Mesenchymal stem cell (in vitro differentiated cells and primary cell): ENCODE measurements at regions not wholly inside any gene's neighbourhood (a gene's known extent, or its start where the extent isn't known, plus 50 kb on each side); places are given as distances from the start of the nearest gene placed in this dataset.
A peak's percentile ranks its signal among the peaks of the same experiment; 100 is the strongest.

Experiments
- DNase-seq: peaks from one replicate; pipeline ENCODE4 v3.0.0-alpha.2; 2013
- H2AFZ ChIP-seq: one replicate; pipeline ENCODE4 v1.6.1; 2013; ENCODE audit warnings: low read depth, mild to moderate bottlenecking, control low read depth, inconsistent platforms, low read length, moderate library complexity
- H2AK5ac ChIP-seq: 2 replicates; pipeline ENCODE4 v1.6.1; 2013; ENCODE audit warnings: low read length, moderate library complexity, mild to moderate bottlenecking, inconsistent platforms; ENCODE audit not compliant: severe bottlenecking
- H2BK120ac ChIP-seq: one replicate; pipeline ENCODE4 v1.6.1; 2013; ENCODE audit warnings: low read depth, mild to moderate bottlenecking, inconsistent platforms, low read length, moderate library complexity
- H2BK12ac ChIP-seq, 2 experiments: one replicate each; pipeline ENCODE4 v1.6.1; 2013; ENCODE audit warnings: inconsistent platforms in 2 of 2, low read length in 2 of 2, mild to moderate bottlenecking in 2 of 2, moderate library complexity in 2 of 2, control low read depth in 1 of 2
- H2BK15ac ChIP-seq: one replicate; pipeline ENCODE4 v1.6.1; 2013; ENCODE audit warnings: mild to moderate bottlenecking, low read depth, inconsistent platforms; ENCODE audit not compliant: poor library complexity, severe bottlenecking
- H2BK5ac ChIP-seq: 2 replicates; pipeline ENCODE4 v1.6.1; 2013; ENCODE audit warnings: low read depth, mild to moderate bottlenecking, low read length, control low read depth, inconsistent platforms; ENCODE audit not compliant: poor library complexity, severe bottlenecking
- H3K14ac ChIP-seq, 2 experiments: one replicate each; pipeline ENCODE4 v1.6.1; 2013; ENCODE audit warnings: inconsistent platforms in 2 of 2, low read length in 2 of 2, control low read depth in 1 of 2, mild to moderate bottlenecking in 1 of 2, moderate library complexity in 1 of 2
- H3K18ac ChIP-seq, 2 experiments: one replicate each; pipeline ENCODE4 v1.6.1; 2013; ENCODE audit warnings: inconsistent platforms in 2 of 2, low read length in 2 of 2, control low read depth in 1 of 2, low read depth in 1 of 2, mild to moderate bottlenecking in 1 of 2
- H3K23ac ChIP-seq, 2 experiments: one replicate each; pipeline ENCODE4 v1.6.1; 2013; ENCODE audit warnings: inconsistent platforms in 2 of 2, low read length in 2 of 2, mild to moderate bottlenecking in 2 of 2, moderate library complexity in 2 of 2, control low read depth in 1 of 2
- H3K27ac ChIP-seq: 2 replicates; pipeline ENCODE4 v1.5.1; 2013; ENCODE audit warnings: mild to moderate bottlenecking, moderate library complexity, low read length, control low read depth, inconsistent platforms; ENCODE audit not compliant: poor library complexity, severe bottlenecking
- H3K27me3 ChIP-seq, 2 experiments: 2 replicates each; pipeline versions ENCODE4 v1.6.1 to v1.7.0; 2013; ENCODE audit warnings: low read length in 2 of 2, mild to moderate bottlenecking in 2 of 2, moderate library complexity in 2 of 2, control low read depth in 1 of 2, inconsistent platforms in 1 of 2; ENCODE audit not compliant: control insufficient read depth in 1 of 2, insufficient read depth in 1 of 2
- H3K36me3 ChIP-seq, 2 experiments: 2 replicates each; pipeline versions ENCODE4 v1.6.1 to v1.7.0; 2013; ENCODE audit warnings: low read length in 2 of 2, control low read depth in 1 of 2, inconsistent platforms in 1 of 2, low read depth in 1 of 2, mild to moderate bottlenecking in 1 of 2; ENCODE audit not compliant: insufficient read depth in 2 of 2, control insufficient read depth in 1 of 2
- H3K4ac ChIP-seq, 2 experiments: one replicate each; pipeline ENCODE4 v1.6.1; 2013; ENCODE audit warnings: inconsistent platforms in 2 of 2, low read length in 2 of 2, mild to moderate bottlenecking in 2 of 2, moderate library complexity in 2 of 2, control low read depth in 1 of 2, low read depth in 1 of 2
- H3K4me1 ChIP-seq: 2 replicates; pipeline ENCODE4 v1.6.1; 2013; ENCODE audit warnings: low read depth, low read length, control low read depth; ENCODE audit not compliant: control insufficient read depth, insufficient read depth
- H3K4me2 ChIP-seq: 2 replicates; pipeline ENCODE4 v1.6.1; 2013; ENCODE audit warnings: low read length, mild to moderate bottlenecking, inconsistent platforms; ENCODE audit not compliant: poor library complexity, severe bottlenecking
- H3K4me3 ChIP-seq, 2 experiments: 2 replicates each; pipeline versions ENCODE4 v1.5.1 to v1.7.0; 2013; ENCODE audit warnings: low read length in 2 of 2, mild to moderate bottlenecking in 2 of 2, control low read depth in 1 of 2, low read depth in 1 of 2; ENCODE audit not compliant: insufficient read depth in 1 of 2
- H3K79me1 ChIP-seq: replicated peaks from 2 replicates; pipeline ENCODE4 v1.6.1; 2013; ENCODE audit warnings: mild to moderate bottlenecking, control low read depth, low read length, inconsistent platforms; ENCODE audit not compliant: poor library complexity, severe bottlenecking
- H3K9ac ChIP-seq: 2 replicates; pipeline ENCODE4 v1.7.0; 2013; ENCODE audit warnings: mild to moderate bottlenecking, low read length, moderate library complexity
- H3K9me3 ChIP-seq: 2 replicates; pipeline ENCODE4 v1.7.0; 2013; ENCODE audit warnings: mild to moderate bottlenecking, low read length; ENCODE audit not compliant: control insufficient read depth
- H4K8ac ChIP-seq: one replicate; pipeline ENCODE4 v1.6.1; 2013; ENCODE audit warnings: inconsistent platforms, mild to moderate bottlenecking, low read length, moderate library complexity
- H4K91ac ChIP-seq: one replicate; pipeline ENCODE4 v1.6.1; 2013; ENCODE audit warnings: mild to moderate bottlenecking, low read length, inconsistent platforms
- WGBS: methylation state at CpG from one replicate; pipeline ENCODE4 v1.1.7; 2013; ENCODE audit warnings: mixed read lengths; 5-methylcytosine and 5-hydroxymethylcytosine counted together

- H2BK120ac ChIP-seq: no peak overlapping the region
- H3K36me3 ChIP-seq: no peaks in the 10 kb centered on the region
- H3K4ac ChIP-seq: no peak overlapping the region
- no peak overlapping the region for H2BK12ac ChIP-seq
- H2BK5ac ChIP-seq: no peak overlapping the region
- no peaks in the 10 kb centered on the region for H3K4me1 ChIP-seq
- no peak for DNase-seq
- H2AK5ac ChIP-seq: no peak overlapping the region
- no peak overlapping the region for H3K23ac ChIP-seq
- 100% methylated on average over 1 of the region's 1 CpG for WGBS
- H4K8ac ChIP-seq: no peak overlapping the region
- no peaks in the 10 kb centered on the region for H3K27me3 ChIP-seq
- no peak overlapping the region for H3K4me2 ChIP-seq
- no peak overlapping the region for H2BK15ac ChIP-seq
- no peak overlapping the region for H3K18ac ChIP-seq
- no peak overlapping the region for H3K14ac ChIP-seq
- H3K9me3 ChIP-seq: no peaks in the 10 kb centered on the region
- no peak overlapping the region for H4K91ac ChIP-seq
- no peak overlapping the region for H3K27ac ChIP-seq
- no peaks in the 10 kb centered on the region for H3K79me1 ChIP-seq
- no peak overlapping the region for H2AFZ ChIP-seq
- H3K9ac ChIP-seq: no peak overlapping the region
- no peak overlapping the region for H3K4me3 ChIP-seq
These were observed 793.2 kb upstream of the RGMB start for GRCh38 chr5:97980291-97980690.

GRCh38 chr5:97986069-97986468 lies 787.4 kb upstream of the RGMB start:
- Histone ChIP-seq H3K79me1 (no peaks in the 10 kb centered on the region), H3K36me3 (no peaks in the 10 kb centered on the region), H3K4me2 (no peak overlapping the region), H4K91ac (no peak overlapping the region), H3K27ac (no peak overlapping the region), H2BK120ac (no peak overlapping the region), H3K4ac (no peak overlapping the region), H3K9ac (peak overlapping the region; percentile 15), H3K23ac (no peak overlapping the region), H2BK15ac (no peak overlapping the region), H2BK5ac (no peak overlapping the region), H2AK5ac (no peak overlapping the region), H3K4me1 (no peaks in the 10 kb centered on the region), H3K18ac (no peak overlapping the region), H3K14ac (no peak overlapping the region), H2AFZ (no peak overlapping the region), H3K9me3 (no peaks in the 10 kb centered on the region), H4K8ac (no peak overlapping the region), H3K27me3 (no peaks in the 10 kb centered on the region), H3K4me3 (no peak overlapping the region), H2BK12ac (no peak overlapping the region)
- DNase-seq: peak; percentile 36
- 60% methylated on average over 4 of the region's 4 CpGs for WGBS

- WGBS: 97% methylated on average over 7 of the region's 7 CpGs
- Histone ChIP-seq H3K27me3 (no peaks in the 10 kb centered on the region), H2BK5ac (no peak overlapping the region), H3K14ac (no peak overlapping the region), H2AK5ac (no peak overlapping the region), H3K4me3 (no peak overlapping the region), H2BK12ac (no peak overlapping the region), H4K91ac (no peak overlapping the region), H3K36me3 (no peaks in the 10 kb centered on the region), H3K4me1 (no peaks in the 10 kb centered on the region), H3K79me1 (no peaks in the 10 kb centered on the region), H4K8ac (no peak overlapping the region), H3K4me2 (no peak overlapping the region), H2BK15ac (no peak overlapping the region), H2BK120ac (no peak overlapping the region), H3K18ac (no peak overlapping the region), H3K27ac (no peak overlapping the region), H3K9me3 (no peaks in the 10 kb centered on the region), H3K9ac (no peak overlapping the region), H3K4ac (no peak overlapping the region), H3K23ac (no peak overlapping the region), H2AFZ (no peak overlapping the region)
- no peak for DNase-seq
These were observed 782.2 kb upstream of the RGMB start for GRCh38 chr5:97991236-97991635.

- Histone ChIP-seq H3K18ac (no peak overlapping the region), H4K91ac (no peak overlapping the region), H3K4me3 (no peak overlapping the region)
These were observed 774.5 kb upstream of the RGMB start for GRCh38 chr5:97998941-97999340.

More at GRCh38 chr5:97998941-97999340, 774.5 kb upstream of the RGMB start:
- Histone ChIP-seq H2BK120ac (no peak overlapping the region), H3K4me2 (no peak overlapping the region), H2BK12ac (no peak overlapping the region), H4K8ac (no peak overlapping the region), H3K14ac (no peak overlapping the region), H3K9me3 (no peaks in the 10 kb centered on the region), H3K36me3 (no peaks in the 10 kb centered on the region), H2BK5ac (no peak overlapping the region), H3K23ac (no peak overlapping the region), H2AK5ac (no peak overlapping the region), H3K4me1 (no peaks in the 10 kb centered on the region), H3K4ac (no peak overlapping the region), H3K27ac (no peak overlapping the region), H3K9ac (no peak overlapping the region), H3K27me3 (no peaks in the 10 kb centered on the region), H2BK15ac (no peak overlapping the region), H3K79me1 (no peaks in the 10 kb centered on the region), H2AFZ (no peak overlapping the region)
- DNase-seq: peak; percentile 28
